ENCODE measurements at regions not wholly inside any gene's neighbourhood (a gene's known extent, or its start where the extent isn't known, plus 50 kb on each side); places are given as distances from the start of the nearest gene placed in this dataset.
"Not testable (repeated sequence)": the region's sequence is repeated elsewhere in the genome, so short reads cannot be mapped to it uniquely, and the experiment has no call there.

DNA sequence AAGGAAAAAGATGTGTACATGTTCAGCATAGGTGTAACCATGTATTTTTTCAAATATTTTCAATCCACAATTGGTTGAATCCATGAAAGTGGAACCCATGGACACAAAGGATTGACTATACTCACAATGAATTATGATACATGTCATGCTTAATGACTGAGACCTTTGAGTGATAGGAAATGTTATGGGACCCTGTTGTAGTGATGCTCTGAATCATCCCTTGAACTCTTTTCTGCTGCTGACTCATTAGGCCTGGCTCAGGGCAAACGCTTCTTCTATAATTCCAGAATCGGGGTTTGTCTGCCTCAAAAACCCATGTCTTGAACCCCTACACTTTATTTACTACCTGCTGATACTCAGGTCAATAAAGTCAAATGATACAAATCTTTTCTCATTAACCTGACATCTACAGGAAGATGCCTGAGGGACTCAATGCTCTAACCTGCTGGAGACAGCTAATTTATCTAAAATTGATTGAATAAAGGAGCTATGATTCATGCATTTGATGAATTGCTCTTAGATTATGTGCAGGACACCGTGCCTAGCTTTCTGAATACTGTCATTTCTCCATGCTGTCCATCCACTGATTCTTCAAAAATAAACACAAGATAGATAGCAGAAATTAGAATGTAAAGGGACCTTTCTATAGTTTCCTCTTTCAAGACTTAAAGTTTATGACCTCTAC is 260.1 kb downstream of the PRELID2 start:
- DNase-seq (ENCODE audit: low read depth, low spot score) = no peak

DNA sequence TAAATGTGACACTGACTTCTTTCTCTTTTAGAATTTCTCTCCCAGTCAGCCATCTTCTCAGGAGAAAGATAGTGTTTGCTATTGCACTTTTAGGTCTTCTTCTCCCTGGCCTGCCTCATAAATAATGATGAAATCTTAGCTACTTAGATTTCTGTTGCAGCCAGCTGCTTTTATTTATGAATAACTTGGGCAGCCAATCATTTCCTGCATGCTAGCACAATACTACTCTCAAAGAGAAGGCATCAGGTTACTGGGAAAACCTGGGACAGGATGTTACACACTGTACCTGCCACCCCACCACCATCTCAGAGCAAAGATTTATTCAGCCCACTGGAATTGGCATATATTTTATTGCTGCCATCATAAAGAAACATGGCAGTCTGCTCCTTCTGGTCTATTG is 266.6 kb downstream of the PRELID2 start:
- no peak for DNase-seq (ENCODE audit: low read depth, low spot score)

DNA sequence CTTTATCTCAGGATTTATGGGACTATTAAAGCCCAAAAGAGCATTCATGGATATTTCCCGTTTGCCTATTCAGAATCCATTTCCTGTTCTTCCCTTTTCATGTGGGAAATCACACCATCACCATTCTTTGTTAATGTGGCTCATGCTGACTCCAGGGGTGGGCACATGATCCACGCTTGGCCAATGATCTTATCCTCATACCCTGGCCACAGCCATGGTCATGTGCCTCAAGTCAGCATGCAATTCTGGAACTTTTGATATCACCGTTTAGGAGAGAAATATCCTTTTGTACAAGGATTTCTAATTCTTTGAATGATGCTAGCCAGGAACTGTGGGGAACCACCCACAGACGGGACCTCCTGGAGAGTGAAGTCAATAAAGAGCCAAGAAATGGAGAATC is 272.2 kb downstream of the PRELID2 start:
- DNase-seq (ENCODE audit: low read depth, low spot score) = no peak

DNA sequence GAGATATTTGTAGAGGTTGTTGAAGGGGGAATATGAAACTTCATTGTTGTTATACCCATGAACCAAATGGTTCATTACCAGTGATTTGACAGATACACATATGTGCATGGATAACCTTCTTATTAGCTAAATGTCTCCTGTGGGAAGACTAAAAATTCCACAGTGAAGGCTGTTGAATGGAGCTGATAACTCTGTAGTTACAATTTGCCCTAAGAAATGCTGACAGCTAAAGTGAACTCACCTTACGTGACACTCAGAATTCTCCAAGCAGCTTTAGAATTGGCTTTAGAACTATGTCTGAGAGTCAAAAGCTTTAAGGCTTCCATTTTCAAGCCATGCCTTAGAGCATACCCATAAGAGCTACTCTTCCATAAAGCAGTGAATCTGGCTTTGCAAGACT is 276.9 kb downstream of the PRELID2 start:
- DNase-seq (ENCODE audit: low read depth, low spot score) = no peak

DNA sequence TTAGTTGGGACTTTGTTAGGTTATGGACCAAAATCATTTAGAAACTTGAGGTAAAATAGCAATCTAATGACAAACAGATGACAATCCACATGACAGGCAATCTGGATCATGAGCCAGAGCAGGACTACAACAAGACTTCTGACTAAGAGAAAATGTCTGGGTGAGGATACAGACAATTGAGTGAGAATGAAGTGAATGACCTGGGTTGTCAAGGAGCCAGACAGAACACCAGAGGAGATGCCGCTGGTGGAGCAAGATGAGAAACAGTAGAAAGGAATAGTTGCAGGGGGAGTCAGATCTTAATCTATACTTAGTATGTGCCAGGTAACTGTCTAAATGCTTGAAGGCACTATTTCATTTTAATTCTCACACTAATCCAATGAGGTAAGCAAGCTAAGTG is 277.8 kb downstream of the PRELID2 start:
- DNase-seq (ENCODE audit: low read depth, low spot score) = no peak

DNA sequence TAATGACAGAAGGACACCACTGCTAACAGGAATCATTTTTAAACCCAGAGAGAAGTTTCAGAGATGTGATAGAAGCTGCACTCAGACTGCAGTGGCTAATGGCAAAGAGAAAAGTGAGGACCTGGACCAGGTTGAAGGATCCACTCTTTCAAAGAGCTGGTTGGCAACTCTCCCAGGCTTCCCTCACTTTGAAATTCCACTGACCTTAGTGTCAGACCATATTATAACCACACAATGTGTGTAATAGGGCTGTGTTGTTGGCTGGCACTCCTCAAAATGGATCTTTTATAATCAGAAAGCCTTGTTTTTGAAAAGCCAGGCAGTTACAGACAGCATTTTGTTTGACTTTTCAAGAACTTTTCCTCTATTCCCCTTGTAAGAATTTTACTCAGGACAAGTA is 280.7 kb downstream of the PRELID2 start:
- no peak for DNase-seq (ENCODE audit: low read depth, low spot score)

DNA sequence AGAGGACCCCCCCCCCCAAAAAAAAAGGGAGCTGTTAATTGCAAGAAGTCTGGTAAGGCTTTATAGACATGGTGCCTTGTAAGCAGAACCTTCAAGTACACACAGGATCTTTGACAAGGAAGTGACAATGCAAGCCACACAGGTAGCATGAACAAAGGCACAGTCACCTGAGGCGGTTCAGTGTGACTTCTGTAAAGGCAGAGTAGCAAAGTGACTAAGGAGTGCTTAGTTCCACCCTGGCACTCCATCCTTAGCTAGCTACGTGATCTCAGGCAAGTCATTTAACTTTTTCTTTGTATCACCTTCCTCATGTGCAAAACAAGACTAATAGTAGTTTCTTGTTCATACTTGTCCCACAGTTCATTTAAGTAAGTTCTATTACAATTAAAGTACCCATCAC is 282.0 kb downstream of the PRELID2 start:
- DNase-seq (ENCODE audit: low read depth, low spot score) = no peak

DNA sequence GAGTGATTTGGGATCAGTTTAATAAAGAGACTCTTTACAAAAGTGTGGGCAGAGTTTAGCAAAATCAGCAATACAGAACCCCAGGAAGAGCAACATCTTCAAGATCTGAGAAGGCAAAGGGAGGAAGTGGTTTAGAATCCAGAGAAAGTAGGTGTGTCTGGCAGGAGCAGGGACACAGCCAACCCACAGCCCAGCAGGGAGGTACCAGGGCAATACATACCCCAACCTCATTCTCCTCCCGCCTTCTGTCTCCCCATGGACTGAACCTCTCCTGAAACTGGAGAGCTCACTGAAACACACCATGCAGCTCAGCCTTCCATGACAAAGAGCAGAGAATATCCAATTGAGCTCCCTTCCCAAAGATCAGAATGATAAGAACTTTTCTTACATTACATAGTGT is 283.4 kb downstream of the PRELID2 start:
- no peak for DNase-seq (ENCODE audit: low read depth, low spot score)

DNA sequence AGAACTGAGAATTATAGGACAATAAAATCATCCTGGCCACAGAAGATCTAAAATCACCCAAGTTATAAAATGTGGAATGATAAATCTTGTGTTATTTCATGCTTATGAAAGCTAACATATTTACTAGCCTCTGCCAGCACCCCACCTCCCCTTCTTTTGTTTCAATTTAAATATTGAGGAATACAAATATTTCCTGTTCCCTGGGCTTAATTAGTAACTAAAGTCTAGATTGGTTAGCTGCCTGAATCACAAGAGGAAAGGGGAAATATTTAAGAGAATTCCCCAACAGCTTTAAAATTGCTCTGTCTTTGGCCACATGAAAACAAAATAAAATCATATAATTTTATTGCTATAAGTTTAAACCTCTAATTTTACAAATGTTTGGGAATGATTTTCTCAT is 287.0 kb downstream of the PRELID2 start:
- no peak for DNase-seq (ENCODE audit: low read depth, low spot score)

DNA sequence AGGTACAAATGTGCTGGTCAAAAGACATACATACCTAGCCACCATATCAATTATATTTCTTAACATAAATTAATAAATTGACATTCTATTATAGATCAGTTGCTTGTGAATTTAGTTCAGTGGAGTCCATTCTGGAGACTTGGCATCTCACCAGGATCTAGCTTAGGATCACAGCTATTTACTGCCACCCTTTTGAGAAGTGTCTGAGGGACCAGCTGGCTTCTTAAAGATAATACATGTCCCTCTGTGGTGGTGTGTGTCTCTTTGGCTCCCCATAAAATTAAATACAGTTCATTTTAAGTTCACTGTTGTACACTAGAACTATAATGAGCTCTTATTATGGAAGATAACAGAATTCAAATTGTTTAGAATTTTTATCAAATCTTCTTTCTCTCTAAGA is 290.7 kb downstream of the PRELID2 start:
- DNase-seq (ENCODE audit: low read depth, low spot score) = no peak

DNA sequence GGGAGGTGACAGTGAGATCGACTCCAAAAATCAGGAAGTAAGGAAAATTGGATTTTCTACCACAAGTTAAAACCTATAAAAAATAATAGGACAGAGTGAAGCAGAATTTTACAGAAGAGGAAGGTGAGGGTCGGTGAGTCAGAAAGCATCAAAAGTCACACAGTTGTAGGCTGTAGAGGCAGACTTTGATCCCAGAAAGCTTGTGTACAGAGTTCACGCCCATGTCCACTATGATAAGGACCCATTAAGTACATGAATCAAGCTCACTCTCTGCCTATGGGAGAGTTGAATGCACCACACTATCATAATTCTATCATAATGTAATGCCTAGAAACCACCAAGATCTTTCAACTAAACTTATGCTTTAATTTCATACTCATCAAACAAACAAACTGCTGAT is 291.2 kb downstream of the PRELID2 start:
- no peak for DNase-seq (ENCODE audit: low read depth, low spot score)

DNA sequence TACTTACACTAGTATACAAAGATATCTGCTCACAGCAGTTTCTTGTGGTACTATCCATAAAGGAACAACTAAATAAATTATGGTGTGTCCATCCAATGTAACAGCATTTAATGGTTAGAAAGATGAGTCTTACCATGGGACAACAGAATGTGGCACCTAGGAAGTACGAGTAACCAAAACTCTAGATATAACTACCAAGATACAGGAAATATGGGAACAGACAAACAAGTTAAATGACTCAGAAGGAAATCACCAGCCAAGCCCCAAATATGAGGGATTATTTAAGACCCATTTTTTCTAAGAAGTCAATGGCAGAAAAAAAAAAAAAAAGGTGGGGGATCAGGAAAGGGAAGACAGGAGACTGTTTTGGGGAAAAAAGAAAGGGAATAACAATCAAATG is 294.8 kb downstream of the PRELID2 start:
- DNase-seq (ENCODE audit: low read depth, low spot score) = no peak

DNA sequence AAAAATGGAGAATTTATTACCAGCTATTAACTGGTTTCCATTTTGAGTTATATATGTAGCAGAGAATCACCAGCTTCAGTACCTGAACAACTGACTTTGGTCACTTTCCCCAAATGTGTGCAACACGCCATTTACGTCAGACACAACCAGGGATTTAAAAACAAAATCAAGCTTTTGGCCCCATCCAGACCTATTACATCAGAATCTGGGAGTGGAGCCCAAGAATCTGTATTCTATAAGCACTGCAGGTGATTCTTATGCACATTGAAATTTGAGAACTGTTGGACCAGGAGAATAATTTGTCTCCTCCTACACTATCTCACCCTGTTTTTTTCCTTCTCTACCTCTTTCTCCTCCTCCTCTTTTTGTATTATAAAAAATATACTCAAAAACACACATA is 295.9 kb downstream of the PRELID2 start:
- DNase-seq (ENCODE audit: low read depth, low spot score) = no peak

DNA sequence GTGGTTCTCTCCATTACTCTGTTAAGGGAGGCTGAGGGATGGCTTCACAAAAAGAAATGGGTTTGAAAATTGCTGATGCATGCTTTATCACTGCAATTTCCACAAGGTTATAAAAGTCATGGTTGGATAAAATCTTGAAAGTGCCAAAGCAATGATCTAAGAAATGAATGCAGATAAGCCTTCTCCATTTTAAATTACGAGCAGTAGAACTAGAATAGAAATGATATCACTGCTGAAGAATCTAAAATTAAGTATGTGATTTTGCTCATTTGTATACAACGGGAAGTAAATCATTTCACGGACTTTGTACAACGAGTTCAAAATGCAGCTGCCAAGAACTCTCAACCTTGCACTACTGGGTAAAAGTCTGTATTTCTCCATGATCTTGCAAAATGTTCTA is 299.0 kb downstream of the PRELID2 start:
- no peak for DNase-seq (ENCODE audit: low read depth, low spot score)

DNA sequence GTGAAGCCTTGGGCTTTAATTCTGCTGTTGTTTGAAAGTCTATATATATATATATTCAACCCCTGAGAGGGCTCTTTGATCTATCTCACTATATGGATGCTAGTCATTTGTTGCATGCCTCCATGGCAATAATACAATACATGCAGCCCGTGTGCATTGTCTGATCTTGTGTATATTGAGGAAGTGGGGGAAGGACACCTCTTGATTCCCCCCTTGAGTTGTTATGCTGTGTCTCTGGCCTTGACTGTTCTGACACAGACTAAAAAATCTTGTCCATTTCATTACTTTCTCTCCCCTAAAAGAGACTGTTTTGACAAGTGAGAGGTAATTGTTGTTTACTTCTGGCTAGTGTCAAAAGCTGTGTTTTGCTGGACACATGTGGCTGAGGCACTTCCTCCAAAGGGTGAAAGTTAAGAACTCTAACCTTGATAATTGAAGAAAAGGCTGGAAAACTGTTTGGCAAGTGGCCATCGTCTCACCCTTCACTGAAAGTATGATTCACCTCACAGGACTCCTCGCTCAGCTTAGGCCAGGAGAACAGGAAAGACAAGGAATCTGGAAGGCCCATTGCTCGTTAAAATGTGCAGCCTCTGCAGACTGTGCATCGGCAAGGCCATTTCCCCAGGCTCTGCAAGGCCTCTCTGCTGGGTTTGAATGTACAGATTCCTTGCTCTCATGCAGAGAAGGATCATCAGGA is 304.0 kb downstream of the PRELID2 start:
- peak; percentile 43 for DNase-seq (ENCODE audit: low read depth, low spot score)

DNA sequence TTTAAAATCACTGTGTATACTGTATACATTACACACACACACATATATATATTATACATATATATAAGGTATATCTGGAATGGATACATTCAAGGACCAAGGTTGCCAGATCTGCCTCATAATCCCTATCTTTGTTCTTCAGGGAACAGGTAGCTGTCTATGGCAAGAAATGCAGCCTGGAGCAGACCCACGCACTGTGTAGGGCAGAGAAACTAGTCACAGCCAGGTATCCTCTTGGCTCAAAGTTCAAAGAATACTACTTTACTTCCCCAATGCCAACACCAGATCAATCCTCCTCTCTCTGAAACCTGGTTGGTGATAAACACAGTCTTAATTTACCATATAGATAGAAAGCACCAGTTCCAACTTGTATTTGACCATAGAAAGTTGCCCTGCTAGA is 313.6 kb downstream of the PRELID2 start:
- no peak for DNase-seq (ENCODE audit: low read depth, low spot score)

DNA sequence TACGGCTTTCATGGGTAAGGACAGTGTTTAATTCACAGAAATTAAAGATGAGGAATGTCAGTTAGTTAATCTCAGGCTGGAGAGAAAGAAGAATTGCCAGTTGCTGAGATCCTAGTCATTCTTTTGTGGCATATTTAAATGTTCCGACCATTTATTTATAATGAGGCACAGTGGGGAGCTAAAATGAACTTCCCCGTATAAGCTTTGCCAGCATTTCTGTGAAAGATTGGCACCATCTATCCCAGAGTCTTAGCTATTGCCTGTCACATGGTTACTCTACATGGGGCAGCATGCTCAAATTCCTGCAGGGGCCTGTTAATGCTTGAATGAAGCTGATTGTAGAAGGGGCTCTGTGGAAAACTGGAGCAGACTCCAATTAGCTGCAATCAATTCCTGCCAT is 314.1 kb downstream of the PRELID2 start:
- no peak for DNase-seq (ENCODE audit: low read depth, low spot score)

DNA sequence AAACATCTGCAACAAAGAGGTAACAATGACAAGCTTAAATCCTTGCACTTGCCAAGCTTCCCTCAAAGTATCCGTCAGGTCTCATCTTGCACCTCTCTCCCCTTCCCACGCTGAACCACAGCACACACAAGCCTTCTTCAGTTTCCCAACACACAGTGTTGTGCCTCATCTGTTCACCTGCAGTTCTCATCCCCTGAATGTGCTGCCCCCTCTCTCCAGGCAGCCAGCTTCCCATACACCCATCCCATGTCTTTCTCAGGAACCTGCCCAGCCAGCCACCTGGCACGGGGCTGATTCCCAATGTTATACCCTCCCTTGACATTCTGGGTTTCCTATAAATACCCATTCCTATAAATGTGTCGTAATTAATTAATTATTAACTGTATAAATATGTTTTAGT is 314.8 kb downstream of the PRELID2 start:
- DNase-seq (ENCODE audit: low read depth, low spot score) = no peak

DNA sequence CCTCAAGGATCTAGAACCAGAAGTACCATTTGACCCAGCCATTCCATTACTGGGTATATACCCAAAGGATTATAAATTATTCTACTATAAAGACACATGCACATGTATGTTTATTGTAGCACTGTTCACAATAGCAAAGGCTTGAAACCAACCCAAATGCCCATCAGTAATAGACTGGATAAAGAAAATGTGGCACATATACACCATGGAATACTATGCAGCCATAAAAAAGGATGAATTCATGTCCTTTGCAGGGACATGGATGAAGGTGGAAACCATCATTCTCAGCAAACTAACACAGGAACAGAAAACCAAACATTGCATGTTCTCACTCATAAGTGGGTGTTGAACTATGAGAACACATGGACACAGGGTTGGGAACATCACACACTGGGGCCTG is 317.6 kb downstream of the PRELID2 start:
- DNase-seq (ENCODE audit: low read depth, low spot score) = not testable (repeated sequence)

DNA sequence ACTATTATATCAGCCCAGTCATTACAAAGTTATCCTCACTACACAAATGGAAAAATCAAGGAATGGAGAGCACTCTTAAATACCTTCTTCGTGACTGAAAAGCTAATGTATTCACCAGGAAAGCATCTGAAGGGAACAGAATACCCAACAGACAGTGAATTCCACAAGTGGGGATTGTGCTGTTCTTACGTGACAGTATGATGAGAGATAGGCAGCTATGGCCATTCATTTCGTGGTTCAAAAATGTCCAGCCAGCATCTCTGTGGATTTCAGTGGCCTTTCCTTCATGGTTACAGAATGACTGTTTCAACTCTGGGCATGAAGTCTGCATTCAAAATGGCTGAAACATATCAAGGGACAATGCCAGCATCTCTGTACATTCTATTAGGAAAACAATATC is 323.8 kb downstream of the PRELID2 start:
- DNase-seq (ENCODE audit: low read depth, low spot score) = no peak

DNA sequence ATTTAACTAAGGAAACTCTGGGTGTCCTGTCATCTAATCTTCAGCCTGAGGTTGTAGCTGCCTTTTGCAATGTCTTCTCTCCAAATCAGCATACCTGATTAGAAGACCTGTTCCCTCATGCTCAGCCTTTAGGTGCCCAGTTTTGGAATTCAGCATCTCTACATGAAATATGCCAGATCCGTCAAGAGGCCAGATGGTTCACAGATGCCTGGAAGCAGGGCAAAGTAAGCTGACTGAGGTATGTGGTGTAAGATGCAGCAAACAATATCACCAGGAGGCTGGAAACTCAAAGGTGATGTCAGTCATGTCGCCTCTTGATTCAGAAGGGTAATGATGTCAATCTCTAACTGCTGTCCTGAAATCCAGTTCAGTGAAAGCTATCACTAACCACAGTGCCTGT is 324.4 kb downstream of the PRELID2 start:
- DNase-seq (ENCODE audit: low read depth, low spot score) = no peak

DNA sequence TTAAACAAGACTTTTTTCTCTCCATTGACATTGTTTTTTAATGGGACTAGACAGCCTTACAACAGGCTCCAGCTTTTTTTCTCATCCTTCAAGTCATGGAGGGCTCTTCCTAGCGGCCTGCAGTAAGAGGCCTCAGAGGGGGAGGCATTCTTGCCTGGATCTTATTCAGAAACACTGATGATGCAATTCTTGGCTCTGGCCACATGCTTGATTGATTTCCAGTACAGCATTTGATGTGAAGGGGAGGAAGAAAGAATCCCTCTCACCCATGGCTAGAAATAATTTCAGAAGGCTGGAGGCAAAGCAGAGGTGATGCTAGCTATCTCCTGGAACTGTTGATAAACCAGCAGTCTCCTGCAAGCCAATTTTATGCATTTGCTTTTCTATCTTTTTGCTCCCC is 324.8 kb downstream of the PRELID2 start:
- DNase-seq (ENCODE audit: low read depth, low spot score) = no peak

DNA sequence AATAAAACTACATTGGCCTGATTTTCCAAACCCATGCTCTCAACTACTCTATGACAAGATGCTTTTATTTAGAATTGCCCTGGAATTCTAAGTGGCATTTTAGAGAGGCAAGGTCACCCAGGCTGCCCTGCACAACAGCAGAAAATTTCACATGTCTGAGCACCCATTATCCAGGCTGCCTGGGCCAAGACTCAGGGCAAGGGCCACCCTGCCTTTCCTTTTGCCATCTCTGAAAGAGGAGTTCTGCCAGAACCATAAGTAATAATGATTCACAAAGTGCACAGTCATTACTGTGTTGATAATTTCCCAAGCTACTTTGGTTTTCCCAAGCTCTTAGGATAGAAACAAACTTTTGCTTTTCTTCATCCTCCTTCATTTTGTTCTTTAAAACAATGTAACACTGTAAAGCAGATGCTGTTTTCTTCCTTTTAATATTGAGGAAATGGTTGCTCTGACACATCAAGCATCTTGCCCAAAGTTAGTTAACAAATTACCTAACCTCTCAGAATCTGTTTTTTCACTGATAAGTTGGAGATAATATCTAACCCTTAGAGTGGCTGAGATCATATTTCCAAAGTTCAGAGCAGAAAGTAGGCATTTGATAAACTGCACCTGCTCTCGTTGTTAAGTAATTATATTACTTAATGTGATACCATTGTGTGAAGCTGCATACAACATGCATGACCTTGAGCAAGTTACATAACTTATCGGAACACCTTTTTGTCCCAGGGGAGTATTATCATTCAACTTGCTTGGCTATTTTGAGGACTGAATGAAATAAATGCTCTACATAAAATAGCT is 325.6 kb downstream of the PRELID2 start:
- no peak for DNase-seq (ENCODE audit: low read depth, low spot score)
